Subcutaneous abdominal adipose tissue (tissue), 5 donors: ENCODE measurements at regions not wholly inside any gene's neighbourhood (a gene's known extent, or its start where the extent isn't known, plus 50 kb on each side); places are given as distances from the start of the nearest gene placed in this dataset.
A peak's percentile ranks its signal among the peaks of the same experiment; 100 is the strongest.

Source experiments
- H3K27ac ChIP-seq: one replicate; pipeline ENCODE4 v1.7.0; 2013; ENCODE audit warnings: low read depth, mild to moderate bottlenecking, inconsistent platforms, low read length, moderate library complexity
- H3K27me3 ChIP-seq, 5 donors: one replicate each; pipeline ENCODE4 v1.7.0; 2013; ENCODE audit warnings: low read length in 5 of 5, inconsistent platforms in 1 of 5; ENCODE audit not compliant: control insufficient read depth in 5 of 5, insufficient read depth in 4 of 5
- H3K36me3 ChIP-seq, 5 donors: one replicate each; pipeline ENCODE4 v1.7.0; 2013; ENCODE audit warnings: low read length in 5 of 5; ENCODE audit not compliant: control insufficient read depth in 5 of 5, insufficient read depth in 5 of 5
- H3K4me1 ChIP-seq, 5 donors: one replicate each; pipeline ENCODE4 v1.7.0; 2013; ENCODE audit warnings: low read length in 5 of 5, mild to moderate bottlenecking in 3 of 5, moderate library complexity in 1 of 5; ENCODE audit not compliant: control insufficient read depth in 5 of 5, insufficient read depth in 5 of 5
- H3K4me3 ChIP-seq, 5 donors: one replicate each; pipeline ENCODE4 v1.7.0; 2013; ENCODE audit warnings: low read length in 5 of 5, low read depth in 1 of 5
- H3K9ac ChIP-seq, 5 donors: one replicate each; pipeline ENCODE4 v1.7.0; 2013; ENCODE audit warnings: low read length in 5 of 5, mild to moderate bottlenecking in 4 of 5, moderate library complexity in 3 of 5
- H3K9me3 ChIP-seq, 5 donors: one replicate each; pipeline ENCODE4 v1.7.0; 2013; ENCODE audit warnings: low read length in 5 of 5; ENCODE audit not compliant: control insufficient read depth in 5 of 5
- donor health status: healthy.
- donor health status: healthy.
- donor health status: healthy.
- donor health status: healthy.
- donor health status: healthy.

DNA sequence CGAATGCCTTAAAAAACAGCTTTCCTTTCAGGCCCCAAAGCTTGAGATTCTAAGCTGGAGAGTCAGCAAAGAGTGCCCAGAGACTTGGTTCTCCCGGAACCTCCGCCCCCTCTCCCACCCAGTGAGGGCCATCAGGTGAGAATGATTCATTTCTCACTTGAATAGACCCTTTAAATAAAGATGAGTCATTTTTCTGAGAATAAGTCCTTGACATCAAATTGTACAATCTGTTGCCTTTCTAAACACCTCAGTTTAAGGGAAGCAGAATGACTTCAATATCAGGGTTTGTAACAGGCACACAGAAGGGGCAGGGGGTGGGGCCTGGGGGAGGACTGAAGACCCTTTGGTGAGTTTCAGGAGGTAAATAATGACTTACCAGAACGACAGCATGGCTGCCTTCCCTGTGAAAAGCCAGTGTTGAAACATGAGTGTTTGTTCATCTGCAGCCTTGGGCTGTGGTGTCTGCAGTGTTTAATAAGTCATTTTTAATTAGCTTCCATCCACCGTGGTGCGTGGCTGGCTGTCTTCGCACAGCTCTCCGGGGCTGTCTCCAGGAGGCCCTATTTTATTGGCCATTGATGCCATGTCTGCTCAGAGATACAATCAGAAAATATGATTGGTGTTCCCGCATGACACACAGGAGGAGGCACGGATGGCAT lies 134.9 kb upstream of the ZNF236 start:
- Histone ChIP-seq H3K4me3 (no peak overlapping the region), H3K36me3 (no peaks in the 10 kb centered on the region), H3K27ac (no peak overlapping the region), H3K27me3 (peaks cover 8 to 19% (median 12%) of the 10 kb centered on the region in 5 donors), H3K9ac (no peak overlapping the region), H3K4me1 (peaks cover 0 to 6% (median 0%) of the 10 kb centered on the region in 5 donors), H3K9me3 (no peaks in the 10 kb centered on the region)

DNA sequence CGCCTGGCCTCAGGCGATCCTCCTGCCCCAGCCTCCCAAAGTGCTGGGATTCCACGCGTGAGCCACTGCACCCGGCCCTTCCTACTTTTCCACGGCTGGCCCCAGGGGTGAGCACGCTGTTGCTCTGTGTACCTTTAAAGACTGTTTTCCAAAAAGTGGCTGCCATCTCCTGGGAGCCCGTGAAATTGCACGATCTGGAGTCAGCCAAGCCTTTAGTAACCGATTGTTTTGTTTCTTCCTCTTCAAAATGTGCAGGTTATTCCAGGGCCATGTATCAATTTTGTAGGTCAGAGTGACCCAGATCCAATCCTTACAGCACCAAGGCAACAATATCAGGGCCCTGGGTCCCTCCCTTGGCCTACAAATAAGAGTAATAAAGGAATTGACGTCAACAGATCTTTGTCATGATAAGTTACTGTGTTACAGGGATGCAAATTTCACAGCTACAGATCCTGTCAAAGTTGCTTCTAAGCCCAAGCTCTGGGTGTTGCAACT lies 135.6 kb upstream of the ZNF236 start:
- no peaks in the 10 kb centered on the region for H3K36me3 ChIP-seq
- no peak overlapping the region for H3K27ac ChIP-seq
- H3K9ac ChIP-seq, result peak overlapping the region in 1 of 5 donors; percentile 16
- no peak overlapping the region for H3K4me3 ChIP-seq
- no peaks in the 10 kb centered on the region for H3K9me3 ChIP-seq
- H3K4me1 ChIP-seq, result peaks cover 0 to 6% (median 0%) of the 10 kb centered on the region in 5 donors
- H3K27me3 ChIP-seq, result peaks cover 8 to 19% (median 12%) of the 10 kb centered on the region in 5 donors

DNA sequence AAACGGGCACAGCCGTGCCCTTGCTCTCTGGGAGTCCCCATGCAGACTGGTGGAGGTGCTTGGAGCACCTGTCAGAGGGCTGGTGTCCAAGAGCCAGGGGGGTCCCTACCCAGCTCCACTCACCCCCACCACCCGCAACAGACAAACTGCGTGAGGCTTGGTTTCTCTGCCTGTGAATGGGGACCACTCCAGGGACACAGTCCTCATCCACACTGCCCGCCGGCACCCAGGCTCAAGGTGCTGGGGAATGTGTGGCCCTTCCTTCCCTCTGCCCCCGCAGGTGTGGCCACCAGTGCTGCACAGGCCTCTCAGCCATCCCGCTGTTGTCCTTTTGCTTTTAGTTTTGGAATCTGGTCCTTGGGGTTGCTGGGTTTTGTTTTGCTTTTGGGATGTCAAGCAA lies 136.5 kb upstream of the ZNF236 start:
- Histone ChIP-seq H3K9ac (no peak overlapping the region), H3K27ac (no peak overlapping the region), H3K9me3 (no peaks in the 10 kb centered on the region), H3K27me3 (peaks cover 8 to 19% (median 12%) of the 10 kb centered on the region in 5 donors), H3K4me1 (peaks cover 0 to 6% (median 0%) of the 10 kb centered on the region in 5 donors), H3K36me3 (no peaks in the 10 kb centered on the region), H3K4me3 (no peak overlapping the region)

DNA sequence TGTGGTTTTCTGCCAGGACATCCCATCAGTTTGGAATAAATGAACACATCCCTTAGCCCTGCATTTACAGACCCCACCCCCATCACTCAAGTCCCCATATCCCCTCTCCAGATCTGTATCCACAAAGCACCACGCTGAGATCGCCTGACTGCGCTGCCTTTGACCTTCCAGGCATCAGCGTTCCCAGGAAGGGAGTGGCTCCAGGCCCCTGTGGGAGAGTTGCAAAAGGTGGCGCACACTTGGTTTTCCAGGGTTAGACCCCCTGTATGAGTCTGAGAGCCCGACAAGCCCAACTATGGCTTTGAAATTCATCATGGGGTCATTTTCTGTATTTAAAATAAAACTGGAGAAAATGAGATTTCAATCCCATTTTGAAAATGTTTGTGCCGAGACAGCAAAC lies 137.0 kb upstream of the ZNF236 start:
- no peaks in the 10 kb centered on the region for H3K9me3 ChIP-seq
- H3K9ac ChIP-seq, result no peak overlapping the region
- no peak overlapping the region for H3K4me3 ChIP-seq
- H3K4me1 ChIP-seq, result peaks cover 0 to 6% (median 0%) of the 10 kb centered on the region in 5 donors
- no peaks in the 10 kb centered on the region for H3K36me3 ChIP-seq
- no peak overlapping the region for H3K27ac ChIP-seq
- H3K27me3 ChIP-seq, result peaks cover 8 to 16% (median 12%) of the 10 kb centered on the region in 5 donors

DNA sequence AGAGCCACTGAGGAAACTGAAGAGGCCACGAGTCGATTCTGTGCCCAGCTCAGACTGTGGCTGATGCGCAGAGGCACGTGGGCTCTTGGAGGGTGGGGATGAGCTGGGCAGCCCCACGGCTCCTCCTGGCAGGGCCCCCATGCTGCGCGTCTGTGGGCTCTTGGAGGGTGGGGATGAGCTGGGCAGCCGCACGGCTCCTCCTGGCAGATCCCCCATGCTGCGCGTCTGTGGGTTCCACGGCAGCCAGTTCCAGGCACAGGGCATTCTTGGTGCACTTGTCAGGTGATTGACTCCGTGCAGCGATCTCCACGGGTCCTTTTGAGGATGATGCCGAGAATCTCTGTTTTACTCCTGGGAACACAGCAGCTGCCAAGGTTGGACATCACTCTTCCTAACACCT lies 138.1 kb upstream of the ZNF236 start:
- no peaks in the 10 kb centered on the region for H3K9me3 ChIP-seq
- peaks cover 8 to 16% (median 11%) of the 10 kb centered on the region in 5 donors for H3K27me3 ChIP-seq
- no peaks in the 10 kb centered on the region for H3K36me3 ChIP-seq
- no peak overlapping the region for H3K27ac ChIP-seq
- H3K9ac ChIP-seq, result no peak overlapping the region
- no peak overlapping the region for H3K4me3 ChIP-seq
- peaks cover 0 to 6% (median 0%) of the 10 kb centered on the region in 5 donors for H3K4me1 ChIP-seq

DNA sequence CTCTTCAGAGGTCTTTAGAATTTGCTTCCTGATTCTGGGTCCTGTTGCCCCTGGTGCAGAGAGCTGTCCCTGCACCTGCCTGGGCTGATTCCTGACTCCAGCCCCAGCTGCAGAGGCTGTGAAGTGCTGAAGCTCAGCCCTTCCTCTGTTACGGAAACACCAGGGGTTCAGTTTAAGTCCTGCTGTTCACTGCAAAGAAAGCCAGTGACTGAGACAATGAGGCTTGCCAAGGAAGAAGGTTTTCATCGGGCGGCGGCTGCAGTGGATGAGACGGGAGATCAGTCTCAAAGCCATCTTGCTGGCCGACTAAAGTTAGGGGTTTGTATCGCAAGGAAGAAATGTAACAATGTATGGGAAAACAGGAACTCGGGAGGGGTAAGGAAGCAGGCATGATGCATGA lies 142.4 kb upstream of the ZNF236 start:
- Histone ChIP-seq H3K9ac (no peak overlapping the region), H3K9me3 (no peaks in the 10 kb centered on the region), H3K27me3 (peaks cover 0 to 7% (median 0%) of the 10 kb centered on the region in 5 donors), H3K36me3 (no peaks in the 10 kb centered on the region), H3K4me3 (no peak overlapping the region), H3K4me1 (peaks cover 0 to 5% (median 0%) of the 10 kb centered on the region in 5 donors), H3K27ac (no peak overlapping the region)

DNA sequence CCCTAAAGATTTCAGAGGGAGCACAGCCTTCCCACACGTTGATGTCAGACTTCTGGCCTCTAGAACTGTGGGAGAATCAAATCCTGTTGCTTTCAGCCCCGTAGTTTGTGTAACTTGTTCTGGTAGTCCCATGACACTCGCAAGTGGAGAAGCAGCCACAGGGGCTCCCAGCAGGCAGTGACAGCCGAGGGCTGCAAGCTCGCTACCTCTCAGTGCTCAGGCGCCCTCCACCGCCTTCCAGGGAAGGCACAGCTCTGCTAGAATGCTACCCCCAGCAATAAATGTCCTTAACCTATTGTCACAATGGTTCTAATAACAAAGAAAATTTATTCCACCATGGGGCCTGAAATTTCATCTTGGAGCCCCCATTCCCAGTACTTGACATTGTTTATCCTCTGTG lies 143.1 kb upstream of the ZNF236 start:
- H3K9me3 ChIP-seq, result no peaks in the 10 kb centered on the region
- no peak overlapping the region for H3K4me3 ChIP-seq
- H3K36me3 ChIP-seq, result no peaks in the 10 kb centered on the region
- H3K27me3 ChIP-seq, result peaks cover 0 to 7% (median 0%) of the 10 kb centered on the region in 5 donors
- H3K27ac ChIP-seq, result no peak overlapping the region
- H3K4me1 ChIP-seq, result peaks cover 0 to 5% (median 0%) of the 10 kb centered on the region in 5 donors
- no peak overlapping the region for H3K9ac ChIP-seq

DNA sequence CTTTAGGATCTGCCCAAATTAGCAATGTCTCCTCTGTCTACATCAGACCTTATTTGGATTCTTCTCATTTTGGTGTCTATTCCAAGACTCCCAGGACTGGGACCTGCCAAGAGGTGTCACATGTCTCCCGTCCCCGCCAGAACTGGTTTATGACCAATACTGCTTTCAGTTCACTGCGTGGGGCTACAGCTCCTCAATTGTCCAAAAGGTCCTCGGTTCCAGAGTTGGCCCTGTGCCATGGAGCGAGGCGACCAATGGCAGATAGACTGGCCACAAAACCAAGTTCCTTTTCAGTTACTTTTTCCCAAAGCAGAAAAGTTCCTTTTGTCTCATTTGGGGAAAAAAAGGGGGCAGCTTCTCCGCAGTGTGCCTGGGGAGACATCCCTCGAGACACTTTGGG lies 144.1 kb upstream of the ZNF236 start:
- Histone ChIP-seq H3K9me3 (no peaks in the 10 kb centered on the region), H3K9ac (no peak overlapping the region), H3K4me1 (peaks cover 0 to 5% (median 0%) of the 10 kb centered on the region in 5 donors), H3K27me3 (peaks cover 0 to 6% (median 0%) of the 10 kb centered on the region in 5 donors), H3K36me3 (no peaks in the 10 kb centered on the region), H3K27ac (no peak overlapping the region), H3K4me3 (no peak overlapping the region)

DNA sequence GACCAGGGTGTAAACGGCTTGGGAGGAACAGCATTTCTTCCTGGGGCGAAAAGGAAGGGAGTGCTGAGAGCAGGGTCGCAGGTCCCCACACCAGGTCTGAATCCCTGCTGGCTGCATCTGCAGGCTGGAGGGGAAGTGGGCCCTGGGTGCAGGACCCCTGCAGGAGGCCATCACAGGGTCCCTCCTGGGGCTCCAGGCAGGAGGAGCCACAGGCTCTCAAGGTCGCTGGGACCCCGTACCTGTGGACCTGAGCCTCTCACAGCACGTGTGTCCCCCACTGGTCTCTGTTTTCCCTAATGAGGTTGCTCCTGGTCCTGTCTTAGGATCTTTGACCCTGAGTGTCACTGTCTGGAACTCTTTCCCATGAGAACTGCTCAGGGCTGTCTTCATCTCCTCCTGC lies 147.8 kb upstream of the ZNF236 start:
- no peaks in the 10 kb centered on the region for H3K36me3 ChIP-seq
- no peak overlapping the region for H3K9ac ChIP-seq
- H3K4me3 ChIP-seq, result no peak overlapping the region
- no peaks in the 10 kb centered on the region for H3K9me3 ChIP-seq
- peaks cover 1 to 9% (median 5%) of the 10 kb centered on the region in 5 donors for H3K4me1 ChIP-seq
- H3K27ac ChIP-seq, result no peak overlapping the region
- H3K27me3 ChIP-seq, result peaks cover 0 to 6% (median 0%) of the 10 kb centered on the region in 5 donors

DNA sequence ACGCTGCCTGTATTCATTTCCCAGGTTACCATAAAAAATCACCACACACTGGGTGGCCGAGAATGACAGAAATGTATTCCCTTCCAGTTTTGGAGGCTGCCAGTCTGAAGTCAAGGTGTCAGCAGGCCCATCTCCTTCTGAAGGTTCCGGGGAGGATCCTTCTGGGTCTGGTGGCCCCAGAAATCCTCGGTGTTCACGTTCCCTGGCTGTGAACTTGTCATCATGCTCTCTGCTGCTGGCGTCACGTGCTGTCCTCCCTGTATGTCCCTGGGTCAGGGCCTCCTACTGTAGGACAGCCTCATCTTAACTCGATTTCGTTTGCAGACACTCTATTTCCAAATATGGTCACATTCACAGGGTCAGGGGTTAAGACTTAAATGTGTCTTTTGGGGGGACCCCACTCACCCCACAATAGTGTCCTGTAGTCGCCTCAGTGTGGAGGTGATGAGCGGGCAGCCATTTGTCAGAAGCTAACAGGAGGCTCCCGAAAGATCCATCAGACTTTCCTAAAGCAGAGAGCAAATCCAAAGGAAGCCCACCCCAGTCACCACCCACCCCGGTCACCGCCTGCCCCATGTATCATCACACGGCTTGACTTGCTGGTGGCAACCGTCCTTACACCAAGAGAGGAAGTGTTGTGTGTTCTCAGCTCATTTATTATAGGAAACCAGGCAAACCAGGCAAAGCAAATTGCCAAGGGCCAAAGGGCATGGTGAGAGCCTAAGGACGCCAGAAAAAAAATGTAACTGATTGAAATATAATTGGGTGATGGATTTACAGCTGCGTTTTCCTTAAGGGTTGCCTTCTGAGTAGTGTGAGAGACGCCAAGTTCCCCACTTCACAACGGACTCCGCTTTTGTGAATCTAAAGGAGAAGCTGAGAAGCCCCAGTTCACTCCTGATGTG lies 148.8 kb upstream of the ZNF236 start:
- H3K36me3 ChIP-seq, result no peaks in the 10 kb centered on the region
- H3K4me1 ChIP-seq, result peaks cover 3 to 9% (median 5%) of the 10 kb centered on the region in 5 donors
- no peak overlapping the region for H3K9ac ChIP-seq
- no peak overlapping the region for H3K27ac ChIP-seq
- peaks cover 0 to 6% (median 0%) of the 10 kb centered on the region in 5 donors for H3K27me3 ChIP-seq
- no peak overlapping the region for H3K4me3 ChIP-seq
- no peaks in the 10 kb centered on the region for H3K9me3 ChIP-seq
